Trophoblast cell (in vitro differentiated cells and primary cell): ENCODE measurements at regions not wholly inside any gene's neighbourhood (a gene's known extent, or its start where the extent isn't known, plus 50 kb on each side); places are given as distances from the start of the nearest gene placed in this dataset.

Source experiments
- DNase-seq, 2 donors: peaks; one replicate each; pipeline ENCODE4 v3.0.0-alpha.2; 2016
- H2AFZ ChIP-seq: 2 replicates; pipeline ENCODE4 v1.6.1; 2013; ENCODE audit warnings: low read length, moderate library complexity, mild to moderate bottlenecking; ENCODE audit not compliant: insufficient read depth, poor library complexity
- H2AK5ac ChIP-seq: 2 replicates; pipeline ENCODE4 v1.6.1; 2013; ENCODE audit warnings: mild to moderate bottlenecking, low read length
- H2BK120ac ChIP-seq: 2 replicates; pipeline ENCODE4 v1.6.1; 2013; ENCODE audit warnings: low read length, mild to moderate bottlenecking, moderate library complexity; ENCODE audit not compliant: insufficient read depth, poor library complexity
- H2BK12ac ChIP-seq: 2 replicates; pipeline ENCODE4 v1.6.1; 2013; ENCODE audit warnings: mild to moderate bottlenecking, low read length, moderate library complexity
- H2BK5ac ChIP-seq: 2 replicates; pipeline ENCODE4 v1.6.1; 2013; ENCODE audit warnings: low read length, low read depth, moderate library complexity, mild to moderate bottlenecking; ENCODE audit not compliant: poor library complexity
- H3K14ac ChIP-seq: 2 replicates; pipeline ENCODE4 v1.6.1; 2013; ENCODE audit warnings: mild to moderate bottlenecking, low read length
- H3K18ac ChIP-seq: 2 replicates; pipeline ENCODE4 v1.6.1; 2013; ENCODE audit warnings: mild to moderate bottlenecking, low read length
- H3K23ac ChIP-seq: 2 replicates; pipeline ENCODE4 v1.6.1; 2013; ENCODE audit warnings: low read length
- H3K27ac ChIP-seq: 2 replicates; pipeline ENCODE4 v1.5.1; 2013; ENCODE audit warnings: low read depth, mild to moderate bottlenecking, inconsistent platforms, low read length, moderate library complexity
- H3K27me3 ChIP-seq: 2 replicates; pipeline ENCODE4 v1.6.1; 2013; ENCODE audit warnings: inconsistent platforms, mild to moderate bottlenecking, low read length, moderate library complexity; ENCODE audit not compliant: insufficient read depth
- H3K36me3 ChIP-seq, 2 experiments: 1 replicate in 1 of 2; 2 replicates in 1 of 2; pipeline ENCODE4 v1.6.1; 2013; ENCODE audit warnings: low read length in 2 of 2, mild to moderate bottlenecking in 2 of 2, moderate library complexity in 1 of 2; ENCODE audit not compliant: insufficient read depth in 2 of 2, control insufficient read depth in 1 of 2
- H3K4ac ChIP-seq: 2 replicates; pipeline ENCODE4 v1.6.1; 2013; ENCODE audit warnings: low read depth, mild to moderate bottlenecking, low read length, moderate library complexity
- H3K4me1 ChIP-seq, 2 experiments: 1 replicate in 1 of 2; 2 replicates in 1 of 2; pipeline ENCODE4 v1.6.1; 2013; ENCODE audit warnings: low read length in 2 of 2, mild to moderate bottlenecking in 2 of 2, moderate library complexity in 1 of 2; ENCODE audit not compliant: insufficient read depth in 2 of 2, control insufficient read depth in 1 of 2
- H3K4me2 ChIP-seq: 2 replicates; pipeline ENCODE4 v1.6.1; 2013; ENCODE audit warnings: inconsistent platforms, mild to moderate bottlenecking, low read length, moderate library complexity
- H3K4me3 ChIP-seq: 2 replicates; pipeline ENCODE4 v1.5.1; 2013; ENCODE audit warnings: mild to moderate bottlenecking, low read depth, low read length, inconsistent platforms
- H3K79me1 ChIP-seq: one replicate; pipeline ENCODE4 v1.6.1; 2013; ENCODE audit warnings: low read length
- H3K79me2 ChIP-seq: 2 replicates; pipeline ENCODE4 v1.6.1; 2013; ENCODE audit warnings: low read length, mild to moderate bottlenecking; ENCODE audit not compliant: control insufficient read depth, insufficient read depth, poor library complexity
- H3K9ac ChIP-seq: 2 replicates; pipeline ENCODE4 v1.6.1; 2013; ENCODE audit warnings: mild to moderate bottlenecking, low read length
- H3K9me3 ChIP-seq: 2 replicates; pipeline ENCODE4 v1.6.1; 2013; ENCODE audit warnings: low read depth, mild to moderate bottlenecking, control low read depth, inconsistent platforms, low read length; ENCODE audit not compliant: insufficient read depth
- H4K12ac ChIP-seq: 2 replicates; pipeline ENCODE4 v1.6.1; 2013; ENCODE audit warnings: low read depth, mild to moderate bottlenecking, low read length, moderate library complexity
- H4K8ac ChIP-seq: 2 replicates; pipeline ENCODE4 v1.6.1; 2013; ENCODE audit warnings: low read depth, mild to moderate bottlenecking, low read length, moderate library complexity
- H4K91ac ChIP-seq: one replicate; pipeline ENCODE4 v1.6.1; 2013; ENCODE audit warnings: low read depth, mild to moderate bottlenecking, low read length, moderate library complexity
- WGBS: extraction: QIAGEN DNeasy Blood & Tissue Kit; methylation state at CpG from one replicate; pipeline ENCODE4 v1.1.7; 2013; ENCODE audit warnings: missing lambda C conversion rate; ENCODE audit not compliant: insufficient read length, insufficient coverage; ENCODE audit errors: extremely low coverage; 5-methylcytosine and 5-hydroxymethylcytosine counted together

GRCh38 chr2:166725927-166726924 lies 162.1 kb upstream of the XIRP2 start:
- no peak overlapping the region for H4K91ac ChIP-seq
- no peak overlapping the region for H3K18ac ChIP-seq
- no CpG with 5 or more reads among the region's 2 CpGs for WGBS

GRCh38 chr2:166716968-166717367 lies 171.3 kb upstream of the XIRP2 start:
- Histone ChIP-seq H3K4me1 (no peaks in the 10 kb centered on the region), H3K9ac (no peak overlapping the region), H2BK5ac (no peak overlapping the region), H4K8ac (no peak overlapping the region), H3K4ac (no peak overlapping the region), H2BK12ac (no peak overlapping the region), H4K12ac (no peak overlapping the region), H2AK5ac (no peak overlapping the region), H3K4me2 (no peak overlapping the region), H3K23ac (no peak overlapping the region), H3K4me3 (no peak overlapping the region), H3K27me3 (no peaks in the 10 kb centered on the region), H2BK120ac (no peak overlapping the region), H4K91ac (no peak overlapping the region), H2AFZ (no peak overlapping the region), H3K27ac (no peak overlapping the region), H3K18ac (no peak overlapping the region), H3K79me2 (no peaks in the 10 kb centered on the region), H3K9me3 (no peaks in the 10 kb centered on the region), H3K79me1 (no peaks in the 10 kb centered on the region), H3K14ac (no peak overlapping the region), H3K36me3 (no peaks in the 10 kb centered on the region)
- no peak for DNase-seq

More at GRCh38 chr2:166725927-166726924, 162.1 kb upstream of the XIRP2 start:
- no peak overlapping the region for H3K4ac ChIP-seq
- no peak overlapping the region for H3K27ac ChIP-seq
- no peaks in the 10 kb centered on the region for H3K27me3 ChIP-seq
- H2AK5ac ChIP-seq, result no peak overlapping the region
- H3K9me3 ChIP-seq, result peaks cover 2% of the 10 kb centered on the region
- no peak overlapping the region for H4K8ac ChIP-seq
- H3K14ac ChIP-seq, result no peak overlapping the region
- no peaks in the 10 kb centered on the region for H3K79me1 ChIP-seq
- H2AFZ ChIP-seq, result no peak overlapping the region
- H3K4me2 ChIP-seq, result no peak overlapping the region
- H3K23ac ChIP-seq, result no peak overlapping the region
- no peak overlapping the region for H3K4me3 ChIP-seq
- H2BK120ac ChIP-seq, result no peak overlapping the region
- H2BK12ac ChIP-seq, result no peak overlapping the region
- H3K4me1 ChIP-seq, result no peaks in the 10 kb centered on the region
- H3K36me3 ChIP-seq, result no peaks in the 10 kb centered on the region
- no peak for DNase-seq
- H2BK5ac ChIP-seq, result no peak overlapping the region
- H4K12ac ChIP-seq, result no peak overlapping the region
- H3K9ac ChIP-seq, result no peak overlapping the region
- no peaks in the 10 kb centered on the region for H3K79me2 ChIP-seq

- Histone ChIP-seq H2AK5ac (no peak overlapping the region), H2BK5ac (no peak overlapping the region), H3K79me2 (no peaks in the 10 kb centered on the region), H3K9me3 (no peaks in the 10 kb centered on the region), H3K18ac (no peak overlapping the region), H3K79me1 (no peaks in the 10 kb centered on the region), H3K4me3 (no peak overlapping the region), H3K9ac (no peak overlapping the region), H2BK120ac (no peak overlapping the region), H4K8ac (no peak overlapping the region), H2BK12ac (no peak overlapping the region), H4K91ac (no peak overlapping the region), H3K4me2 (no peak overlapping the region), H3K23ac (no peak overlapping the region), H2AFZ (no peak overlapping the region), H3K4ac (no peak overlapping the region), H3K14ac (no peak overlapping the region), H3K27me3 (no peaks in the 10 kb centered on the region), H3K4me1 (no peaks in the 10 kb centered on the region), H3K36me3 (no peaks in the 10 kb centered on the region), H3K27ac (no peak overlapping the region), H4K12ac (no peak overlapping the region)
- no CpG with 5 or more reads among the region's 2 CpGs for WGBS
- DNase-seq, result no peak
Observed at GRCh38 chr2:166700079-166700478, 188.2 kb upstream of the XIRP2 start.

- Histone ChIP-seq H3K27me3 (no peaks in the 10 kb centered on the region), H2BK120ac (no peak overlapping the region), H3K4me1 (no peaks in the 10 kb centered on the region), H3K14ac (no peak overlapping the region), H2BK5ac (no peak overlapping the region), H4K12ac (no peak overlapping the region), H3K9me3 (no peaks in the 10 kb centered on the region), H4K8ac (no peak overlapping the region), H2AFZ (no peak overlapping the region), H4K91ac (no peak overlapping the region), H3K18ac (no peak overlapping the region), H3K36me3 (no peaks in the 10 kb centered on the region), H3K4me2 (no peak overlapping the region), H3K9ac (no peak overlapping the region), H3K79me1 (no peaks in the 10 kb centered on the region), H2BK12ac (no peak overlapping the region), H3K4ac (no peak overlapping the region), H3K4me3 (no peak overlapping the region), H3K23ac (no peak overlapping the region), H3K27ac (no peak overlapping the region), H2AK5ac (no peak overlapping the region), H3K79me2 (no peaks in the 10 kb centered on the region)
- no CpG with 5 or more reads among the region's 1 CpG for WGBS
- DNase-seq, result no peak
Observed at GRCh38 chr2:166695154-166695553, 193.1 kb upstream of the XIRP2 start.
